Lung (tissue), 11 donors: ENCODE measurements at regions not wholly inside any gene's neighbourhood (a gene's known extent, or its start where the extent isn't known, plus 50 kb on each side); places are given as distances from the start of the nearest gene placed in this dataset.
"Not testable (repeated sequence)": the region's sequence is repeated elsewhere in the genome, so short reads cannot be mapped to it uniquely, and the experiment has no call there.

Experiments
- ATAC-seq: fragments of 200-7000 bp; cut with Tn5 transposase; one replicate; pipeline ENCODE4 v1.9.1; 2020; ENCODE audit warnings: moderate number of reproducible peaks; ENCODE audit not compliant: insufficient read depth, low FRiP score
- DNase-seq, 3 donors: peaks; one replicate each; pipeline ENCODE4 v3.0.0-alpha.2; 2013 to 2017
- H3K27ac ChIP-seq, 2 donors: one replicate each; pipeline ENCODE4 v1.5.1; 2013; ENCODE audit warnings: mild to moderate bottlenecking in 2 of 2, moderate library complexity in 2 of 2, control low read depth in 1 of 2, inconsistent platforms in 1 of 2, low read depth in 1 of 2, low read length in 1 of 2
- H3K27me3 ChIP-seq, 3 donors: one replicate each; pipeline ENCODE4 v1.5.1; 2013; ENCODE audit warnings: low read length in 2 of 3; ENCODE audit not compliant: control insufficient read depth in 3 of 3, insufficient read depth in 3 of 3
- H3K36me3 ChIP-seq, 4 donors: one replicate each; pipeline ENCODE4 v1.5.1; 2013; ENCODE audit warnings: low read length in 4 of 4, mild to moderate bottlenecking in 1 of 4, moderate library complexity in 1 of 4; ENCODE audit not compliant: control insufficient read depth in 4 of 4, insufficient read depth in 4 of 4
- H3K4me1 ChIP-seq, 5 donors: one replicate each; pipeline ENCODE4 v1.5.1; 2013; ENCODE audit warnings: low read length in 5 of 5, mild to moderate bottlenecking in 2 of 5, moderate library complexity in 1 of 5; ENCODE audit not compliant: control insufficient read depth in 5 of 5, insufficient read depth in 5 of 5
- H3K4me3 ChIP-seq: one replicate; pipeline ENCODE4 v1.5.1; 2013; ENCODE audit warnings: mild to moderate bottlenecking, control low read depth, moderate library complexity
- H3K9ac ChIP-seq, 2 donors: one replicate each; pipeline ENCODE4 v1.5.1; 2013; ENCODE audit warnings: low read length in 2 of 2, control low read depth in 1 of 2; ENCODE audit not compliant: insufficient read depth in 1 of 2
- H3K9me3 ChIP-seq, 4 donors: one replicate each; pipeline ENCODE4 v1.5.1; 2013; ENCODE audit warnings: low read length in 3 of 4, mild to moderate bottlenecking in 1 of 4, moderate library complexity in 1 of 4; ENCODE audit not compliant: control insufficient read depth in 4 of 4, insufficient read depth in 3 of 4
- CTCF ChIP-seq: IDR thresholded peaks from 2 replicates; pipeline ENCODE4 v1.5.1; 2012; ENCODE audit warnings: mild to moderate bottlenecking; ENCODE audit errors: control extremely low read depth, extremely low read depth
- WGBS, 2 donors: extraction: QIAGEN DNeasy Blood & Tissue Kit; methylation state at CpG; one replicate each; pipeline ENCODE4 v1.1.7; 2013; 5-methylcytosine and 5-hydroxymethylcytosine counted together
- donor health status: control.
- donor health status: control.
- donor health status: Bipolar disorder and iron deficiency.
- donor health status: healthy.
- donor health status: DM: yes; HTN: yes; CAD: no.

GRCh38 chr4:37555322-37555721 is 130.9 kb downstream of the RELL1 start:
- Histone ChIP-seq H3K27ac (no peak overlapping the region), H3K4me1 (no peaks in the 10 kb centered on the region), H3K27me3 (no peaks in the 10 kb centered on the region), H3K4me3 (no peak overlapping the region), H3K9me3 (no peaks in the 10 kb centered on the region), H3K9ac (no peak overlapping the region), H3K36me3 (no peaks in the 10 kb centered on the region)
- ATAC-seq (no peak), DNase-seq (no peak)
- no peak for TF ChIP-seq CTCF
- 91 to 92% methylated on average over 5 of the region's 5 CpGs for WGBS, 2 donors

GRCh38 chr4:37549866-37550265 is 136.3 kb downstream of the RELL1 start:
- not testable (repeated sequence) for H3K9me3 ChIP-seq, H3K27me3 ChIP-seq, ATAC-seq, H3K4me1 ChIP-seq, H3K9ac ChIP-seq, H3K4me3 ChIP-seq, H3K27ac ChIP-seq, H3K36me3 ChIP-seq
- WGBS, 2 donors, result 75 to 82% methylated on average over 3 of the region's 3 CpGs
- DNase-seq, result peak in 1 of 3 donors; percentile 6

- DNase-seq (no peak), ATAC-seq (no peak)
- Histone ChIP-seq H3K9me3 (peaks cover 0 to 7% (median 0%) of the 10 kb centered on the region in 4 donors), H3K9ac (no peak overlapping the region), H3K4me3 (no peak overlapping the region), H3K27me3 (no peaks in the 10 kb centered on the region), H3K4me1 (no peaks in the 10 kb centered on the region), H3K27ac (no peak overlapping the region), H3K36me3 (no peaks in the 10 kb centered on the region)
- 85 to 88% methylated on average over 6 of the region's 6 CpGs for WGBS, 2 donors
- no peak for TF ChIP-seq CTCF
These were observed 137.1 kb downstream of the RELL1 start for GRCh38 chr4:37549041-37549440.

- Histone ChIP-seq H3K9ac (no peak overlapping the region), H3K4me3 (no peak overlapping the region), H3K4me1 (peaks cover 0 to 16% (median 0%) of the 10 kb centered on the region in 5 donors), H3K27ac (no peak overlapping the region), H3K36me3 (no peaks in the 10 kb centered on the region), H3K27me3 (no peaks in the 10 kb centered on the region), H3K9me3 (peaks cover 0 to 7% (median 0%) of the 10 kb centered on the region in 4 donors)
- no peak for TF ChIP-seq CTCF
- WGBS, 2 donors, result 81 to 98% methylated on average over 12 of the region's 12 CpGs
- DNase-seq, result no peak
- ATAC-seq, result no peak
These were observed 139.6 kb downstream of the RELL1 start for GRCh38 chr4:37546586-37546985.
